SU-DHL-6 (cell line): ENCODE measurements at regions not wholly inside any gene's neighbourhood (a gene's known extent, or its start where the extent isn't known, plus 50 kb on each side); places are given as distances from the start of the nearest gene placed in this dataset.

ENCODE experiments used
- H2AFZ ChIP-seq: fragments of 200-600 bp; sonication (generic); 2 replicates; pipeline ENCODE4 v1.6.1; 2014; ENCODE audit warnings: low read depth, mild to moderate bottlenecking, moderate library complexity, mixed read lengths, antibody characterized with exemption, low read length; ENCODE audit not compliant: severe bottlenecking
- H3F3A ChIP-seq: fragments of 200-600 bp; shearing (Covaris generic); 2 replicates; pipeline ENCODE4 v1.6.0; 2016; ENCODE audit warnings: antibody characterized with exemption, mild to moderate bottlenecking; ENCODE audit not compliant: insufficient read depth
- H3K27ac ChIP-seq: fragments of 200-600 bp; sonication (generic); 2 replicates; pipeline ENCODE4 v1.5.1; 2016; ENCODE audit warnings: low read depth, mild to moderate bottlenecking, low read length, moderate library complexity, mixed read lengths
- H3K27me3 ChIP-seq: fragments of 200-600 bp; sonication (generic), shearing (Covaris generic); 2 replicates; pipeline ENCODE4 v1.6.0; 2014; ENCODE audit warnings: mild to moderate bottlenecking, low read length
- H3K36me3 ChIP-seq: fragments of 200-600 bp; sonication (generic); 2 replicates; pipeline ENCODE4 v1.6.1; 2014; ENCODE audit warnings: mild to moderate bottlenecking, low read length, mixed read lengths
- H3K4me2 ChIP-seq: fragments of 300-600, 200-600 bp; shearing (Covaris generic), sonication (generic); 2 replicates; pipeline ENCODE4 v1.6.0; 2014; ENCODE audit warnings: low read length, low read depth, mild to moderate bottlenecking; ENCODE audit not compliant: poor library complexity, severe bottlenecking
- H3K4me3 ChIP-seq: fragments of 200-600 bp; sonication (generic); 2 replicates; pipeline ENCODE4 v1.5.1; 2014; ENCODE audit warnings: antibody characterized with exemption, low read length, mild to moderate bottlenecking, mixed read lengths; ENCODE audit not compliant: insufficient read depth, poor library complexity, severe bottlenecking
- H3K79me2 ChIP-seq: fragments of 200-600 bp; sonication (generic); 2 replicates; pipeline ENCODE4 v1.6.1; 2014; ENCODE audit warnings: mild to moderate bottlenecking, low read length, moderate library complexity; ENCODE audit not compliant: insufficient read depth
- H3K9ac ChIP-seq: fragments of 200-600 bp; sonication (generic); 2 replicates; pipeline ENCODE4 v1.7.0; 2014; ENCODE audit warnings: mild to moderate bottlenecking, low read length
- H3K9me2 ChIP-seq: fragments of 200-600 bp; sonication (generic); replicated peaks from 2 replicates; pipeline ENCODE4 v1.6.1; 2014; ENCODE audit warnings: low read length; ENCODE audit not compliant: insufficient read depth
- H3K9me3 ChIP-seq: fragments of 200-600 bp; sonication (generic); 2 replicates; pipeline ENCODE4 v1.6.1; 2014; ENCODE audit warnings: low read length, mixed read lengths; ENCODE audit not compliant: insufficient read depth
- H4K20me1 ChIP-seq: fragments of 200-600 bp; sonication (generic); 2 replicates; pipeline ENCODE4 v1.6.1; 2014; ENCODE audit warnings: low read depth, mild to moderate bottlenecking, antibody characterized with exemption, low read length, moderate library complexity, mixed read lengths
- EZH2phosphoT487 ChIP-seq: fragments of 200-600 bp; sonication (generic), shearing (Covaris generic); conservative IDR thresholded peaks from 2 replicates; pipeline ENCODE4 v1.6.1; 2018; ENCODE audit warnings: mild to moderate bottlenecking, antibody characterized with exemption, low read length, moderate library complexity, mixed read lengths
- TF ChIP-seq, protein P1 (sequence below): fragments of 200-600 bp; sonication (generic); IDR thresholded peaks from one replicate; pipeline ENCODE4 v1.5.1; 2017; ENCODE audit warnings: antibody characterized with exemption, mild to moderate bottlenecking, low read length, moderate library complexity; ENCODE audit not compliant: insufficient read depth, poor library complexity, severe bottlenecking

DNA sequence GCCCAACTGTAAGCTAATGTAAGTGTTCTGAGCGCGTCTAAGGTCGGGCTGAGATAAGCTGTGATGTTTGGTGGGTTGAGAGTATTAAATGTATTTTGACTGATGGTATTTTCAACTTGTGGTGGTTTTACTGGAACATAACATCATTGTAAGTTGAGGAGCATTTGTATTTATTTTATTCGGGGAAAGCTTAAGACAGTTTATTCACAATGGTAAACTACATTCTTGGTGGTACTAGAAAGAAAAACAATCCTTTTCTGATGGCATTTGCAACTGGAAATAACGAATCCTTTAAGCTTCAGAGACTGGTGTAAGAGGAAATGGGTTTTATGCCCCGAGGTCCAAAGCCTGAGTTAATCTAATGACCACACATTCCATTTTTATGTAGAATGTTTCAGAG is 283.3 kb upstream of the NETO1 start:
- H3K79me2 ChIP-seq = no peaks in the 10 kb centered on the region
- H4K20me1 ChIP-seq = no peaks in the 10 kb centered on the region
- no peaks in the 10 kb centered on the region for H3F3A ChIP-seq
- H3K9me2 ChIP-seq = no peaks in the 10 kb centered on the region
- H3K27ac ChIP-seq = no peak overlapping the region
- H3K4me3 ChIP-seq = no peak overlapping the region
- H3K9me3 ChIP-seq = no peaks in the 10 kb centered on the region
- no peak overlapping the region for H3K4me2 ChIP-seq
- TF ChIP-seq, protein P1, sequence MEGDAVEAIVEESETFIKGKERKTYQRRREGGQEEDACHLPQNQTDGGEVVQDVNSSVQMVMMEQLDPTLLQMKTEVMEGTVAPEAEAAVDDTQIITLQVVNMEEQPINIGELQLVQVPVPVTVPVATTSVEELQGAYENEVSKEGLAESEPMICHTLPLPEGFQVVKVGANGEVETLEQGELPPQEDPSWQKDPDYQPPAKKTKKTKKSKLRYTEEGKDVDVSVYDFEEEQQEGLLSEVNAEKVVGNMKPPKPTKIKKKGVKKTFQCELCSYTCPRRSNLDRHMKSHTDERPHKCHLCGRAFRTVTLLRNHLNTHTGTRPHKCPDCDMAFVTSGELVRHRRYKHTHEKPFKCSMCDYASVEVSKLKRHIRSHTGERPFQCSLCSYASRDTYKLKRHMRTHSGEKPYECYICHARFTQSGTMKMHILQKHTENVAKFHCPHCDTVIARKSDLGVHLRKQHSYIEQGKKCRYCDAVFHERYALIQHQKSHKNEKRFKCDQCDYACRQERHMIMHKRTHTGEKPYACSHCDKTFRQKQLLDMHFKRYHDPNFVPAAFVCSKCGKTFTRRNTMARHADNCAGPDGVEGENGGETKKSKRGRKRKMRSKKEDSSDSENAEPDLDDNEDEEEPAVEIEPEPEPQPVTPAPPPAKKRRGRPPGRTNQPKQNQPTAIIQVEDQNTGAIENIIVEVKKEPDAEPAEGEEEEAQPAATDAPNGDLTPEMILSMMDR = no peak
- TF ChIP-seq EZH2phosphoT487 = no peak
- no peak overlapping the region for H3K9ac ChIP-seq
- H3K36me3 ChIP-seq = no peaks in the 10 kb centered on the region
- H2AFZ ChIP-seq = no peak overlapping the region
- H3K27me3 ChIP-seq = no peaks in the 10 kb centered on the region

DNA sequence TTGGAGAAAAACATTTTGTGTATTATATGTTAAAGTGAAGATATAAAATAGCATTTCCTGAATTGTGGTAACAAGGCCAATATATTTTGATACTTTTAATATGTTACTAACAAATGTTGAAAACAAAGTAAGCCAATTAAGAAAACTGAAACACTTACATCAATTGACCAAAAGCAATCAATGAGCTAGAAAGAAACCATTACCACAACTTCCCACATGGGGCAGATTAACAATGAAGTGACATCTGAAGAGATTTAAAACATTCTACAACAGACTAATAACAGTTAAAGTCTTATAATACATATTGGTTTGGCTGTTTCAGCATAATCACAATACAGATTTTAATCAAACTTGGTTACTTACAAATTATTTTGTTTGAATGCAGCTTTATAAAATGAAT is 282.4 kb upstream of the NETO1 start:
- Histone ChIP-seq H3K79me2 (no peaks in the 10 kb centered on the region), H3K9ac (no peak overlapping the region), H3K4me3 (no peak overlapping the region), H3F3A (no peaks in the 10 kb centered on the region), H3K9me2 (no peaks in the 10 kb centered on the region), H3K36me3 (no peaks in the 10 kb centered on the region), H3K27me3 (no peaks in the 10 kb centered on the region), H4K20me1 (no peaks in the 10 kb centered on the region), H3K27ac (no peak overlapping the region), H3K4me2 (no peak overlapping the region), H2AFZ (no peak overlapping the region), H3K9me3 (no peaks in the 10 kb centered on the region)
- TF ChIP-seq EZH2phosphoT487 = no peak
- TF ChIP-seq, protein P1 = no peak

DNA sequence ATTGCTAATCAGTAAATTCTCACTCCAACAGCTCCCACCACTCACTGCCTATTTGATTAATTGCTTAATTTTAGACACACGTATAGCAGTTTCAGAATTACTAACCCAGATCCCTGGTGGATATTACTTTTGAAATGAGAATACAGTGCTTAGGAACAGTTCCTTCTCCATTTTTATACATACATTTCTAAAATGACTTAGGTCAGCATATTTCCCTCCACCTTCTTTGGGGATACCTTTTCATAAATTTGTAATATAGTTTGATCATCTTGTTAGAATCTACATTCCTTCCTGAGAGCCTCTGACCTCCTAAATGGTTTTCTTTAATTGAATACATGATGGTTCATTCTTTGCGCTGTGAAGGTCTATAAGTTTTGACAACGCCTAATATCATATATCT is 279.8 kb upstream of the NETO1 start:
- no peak overlapping the region for H3K4me2 ChIP-seq
- no peak overlapping the region for H3K27ac ChIP-seq
- no peak overlapping the region for H3K4me3 ChIP-seq
- no peaks in the 10 kb centered on the region for H3K9me2 ChIP-seq
- no peaks in the 10 kb centered on the region for H3K9me3 ChIP-seq
- no peaks in the 10 kb centered on the region for H3K36me3 ChIP-seq
- no peaks in the 10 kb centered on the region for H3K79me2 ChIP-seq
- H4K20me1 ChIP-seq = no peaks in the 10 kb centered on the region
- no peak for TF ChIP-seq EZH2phosphoT487
- TF ChIP-seq, protein P1 = no peak
- H3K9ac ChIP-seq = no peak overlapping the region
- no peak overlapping the region for H2AFZ ChIP-seq
- no peaks in the 10 kb centered on the region for H3F3A ChIP-seq
- no peaks in the 10 kb centered on the region for H3K27me3 ChIP-seq

DNA sequence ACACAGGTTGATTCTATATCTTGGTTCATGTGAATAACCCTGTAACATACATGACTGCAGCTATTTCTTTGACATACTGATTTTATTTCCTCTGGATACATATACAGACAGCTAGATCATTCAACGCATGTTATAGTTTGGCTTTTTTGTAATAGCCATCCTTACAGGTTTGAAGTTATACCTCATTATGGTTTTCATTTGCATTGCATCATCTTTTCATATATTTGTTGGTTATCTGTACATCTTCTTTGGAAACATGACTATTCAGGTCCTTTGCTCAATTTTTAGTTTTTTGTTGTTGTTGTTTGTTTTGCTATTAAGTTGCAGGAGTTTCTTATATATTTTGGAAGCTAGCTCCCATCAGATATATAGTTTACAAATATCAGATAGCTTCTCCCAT is 276.2 kb upstream of the NETO1 start:
- Histone ChIP-seq H3K9ac (no peak overlapping the region), H3K27ac (no peak overlapping the region), H3K9me3 (no peaks in the 10 kb centered on the region), H3F3A (no peaks in the 10 kb centered on the region), H3K4me2 (no peak overlapping the region), H3K27me3 (no peaks in the 10 kb centered on the region), H3K79me2 (no peaks in the 10 kb centered on the region), H3K36me3 (no peaks in the 10 kb centered on the region), H2AFZ (no peak overlapping the region), H4K20me1 (no peaks in the 10 kb centered on the region), H3K4me3 (no peak overlapping the region), H3K9me2 (no peaks in the 10 kb centered on the region)
- TF ChIP-seq EZH2phosphoT487 = no peak
- TF ChIP-seq, protein P1 = no peak
